H54 (cell line): ENCODE measurements at regions not wholly inside any gene's neighbourhood (a gene's known extent, or its start where the extent isn't known, plus 50 kb on each side); places are given as distances from the start of the nearest gene placed in this dataset.

ENCODE experiments used
- DNase-seq: peaks from one replicate; pipeline ENCODE4 v3.0.0; 2011; ENCODE audit warnings: low spot score, mixed read lengths; ENCODE audit not compliant: insufficient read length
- FAIRE-seq: peaks from 3 replicates; lab custom pipeline; 2011; peaks lifted over from hg19 to GRCh38; lab: Jason Lieb, UNC
- POLR2A ChIP-seq: IDR thresholded peaks from 2 replicates; pipeline ENCODE4 v1.6.1; 2011; ENCODE audit warnings: low read depth, mild to moderate bottlenecking, low read length

DNA sequence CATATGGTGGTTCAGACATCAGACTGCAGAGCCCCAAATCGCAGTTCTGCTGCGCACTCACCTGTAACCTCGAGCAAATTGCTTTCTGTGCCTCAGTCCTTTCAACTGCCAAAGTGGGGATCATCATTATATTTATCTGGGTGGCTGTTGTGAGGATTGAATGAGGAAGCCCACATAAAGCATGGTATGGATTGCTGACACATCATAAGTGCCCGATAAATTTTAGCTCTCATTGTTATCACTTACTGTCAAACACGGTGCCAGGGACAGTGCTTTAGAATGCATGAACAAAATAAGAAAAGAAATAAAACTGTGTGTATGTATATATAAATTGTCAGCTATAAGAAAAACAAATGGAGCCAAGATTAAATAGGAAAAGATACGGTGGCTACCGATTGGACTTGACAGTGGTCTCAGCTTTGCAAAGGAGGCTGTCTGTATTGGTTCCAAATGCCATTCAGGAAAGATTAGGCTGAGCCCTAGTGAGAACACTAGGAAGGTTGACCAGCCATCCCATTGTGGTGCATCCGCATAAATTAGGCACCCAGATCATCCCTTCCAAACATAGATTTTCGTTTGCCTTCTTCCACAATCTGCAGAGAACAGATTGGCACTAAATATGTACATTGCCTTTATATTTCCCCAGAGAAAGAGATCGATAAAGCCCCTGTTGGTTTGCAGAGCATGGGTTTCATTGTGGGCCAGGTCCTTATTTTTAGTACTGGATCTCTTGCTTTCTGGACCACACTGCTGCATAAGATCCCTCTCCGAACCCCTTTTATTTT, 91.8 kb upstream of the KAZN start:
- FAIRE-seq (no peak), DNase-seq (no peak)
- TF ChIP-seq POLR2A = no peak

DNA sequence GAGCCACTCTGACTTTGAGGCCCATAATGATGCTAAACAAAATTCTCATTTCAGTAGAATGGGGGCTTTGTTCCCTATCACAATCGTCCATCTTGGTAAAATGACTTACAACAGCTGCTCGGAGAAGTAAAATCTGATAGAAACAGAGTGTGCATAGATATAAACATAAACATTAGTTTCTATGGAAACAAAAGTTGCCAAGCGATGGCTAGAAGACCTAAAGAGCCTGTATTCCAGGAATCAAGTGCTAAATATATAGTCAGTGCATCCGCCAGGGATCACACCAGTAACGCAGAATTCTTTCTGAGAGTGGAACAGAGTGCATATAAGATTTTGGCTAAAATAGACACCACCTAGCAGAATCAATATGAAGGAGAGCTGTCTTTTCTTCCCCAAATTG, 91.2 kb upstream of the KAZN start:
- TF ChIP-seq POLR2A = no peak
- FAIRE-seq (no peak), DNase-seq (no peak)

DNA sequence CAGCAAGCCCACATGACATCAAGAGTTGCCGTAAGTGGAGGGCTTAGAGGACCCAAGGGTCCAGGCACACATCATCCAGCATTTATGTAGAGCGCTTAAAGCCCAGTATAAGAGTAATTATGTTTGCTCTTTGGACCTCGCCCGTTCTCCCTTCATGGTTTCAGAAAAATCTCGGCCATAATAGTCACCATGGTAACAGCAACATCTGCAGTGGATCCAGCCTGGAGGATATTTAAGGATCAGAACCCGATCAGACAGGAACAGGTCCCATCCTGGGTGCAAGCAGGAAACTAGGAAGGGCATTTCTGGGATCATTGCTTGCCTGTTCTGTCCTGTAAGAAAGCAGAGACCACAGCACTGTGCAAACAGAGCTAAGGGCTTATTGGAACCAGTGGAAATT, 89.9 kb upstream of the KAZN start:
- no peak for TF ChIP-seq POLR2A
- FAIRE-seq = no peak
- DNase-seq = no peak

DNA sequence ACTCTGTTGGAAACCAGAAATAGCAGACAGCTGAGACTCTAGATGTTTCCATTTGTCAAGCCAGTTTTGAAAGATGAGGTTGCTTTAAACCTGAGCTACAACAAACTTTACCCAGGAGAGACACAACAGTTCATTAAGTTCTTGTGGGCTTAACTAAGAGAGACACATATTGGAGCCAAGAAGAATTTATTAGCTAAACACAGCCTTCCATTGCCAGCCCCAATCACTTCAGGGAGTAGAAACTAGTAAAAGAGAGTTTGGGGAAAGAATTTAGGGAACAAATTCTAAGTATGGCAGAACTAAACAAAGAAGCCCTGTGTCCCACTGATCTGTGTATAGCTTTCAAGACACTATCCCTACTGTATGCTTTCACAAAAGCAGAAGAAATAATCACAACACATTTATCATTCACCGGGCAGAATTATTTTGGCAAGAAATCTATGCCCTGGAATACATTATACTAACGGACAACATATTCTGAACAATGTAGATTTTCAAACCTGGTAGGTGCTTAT, 87.3 kb upstream of the KAZN start:
- DNase-seq (no peak), FAIRE-seq (no peak)
- no peak for TF ChIP-seq POLR2A

DNA sequence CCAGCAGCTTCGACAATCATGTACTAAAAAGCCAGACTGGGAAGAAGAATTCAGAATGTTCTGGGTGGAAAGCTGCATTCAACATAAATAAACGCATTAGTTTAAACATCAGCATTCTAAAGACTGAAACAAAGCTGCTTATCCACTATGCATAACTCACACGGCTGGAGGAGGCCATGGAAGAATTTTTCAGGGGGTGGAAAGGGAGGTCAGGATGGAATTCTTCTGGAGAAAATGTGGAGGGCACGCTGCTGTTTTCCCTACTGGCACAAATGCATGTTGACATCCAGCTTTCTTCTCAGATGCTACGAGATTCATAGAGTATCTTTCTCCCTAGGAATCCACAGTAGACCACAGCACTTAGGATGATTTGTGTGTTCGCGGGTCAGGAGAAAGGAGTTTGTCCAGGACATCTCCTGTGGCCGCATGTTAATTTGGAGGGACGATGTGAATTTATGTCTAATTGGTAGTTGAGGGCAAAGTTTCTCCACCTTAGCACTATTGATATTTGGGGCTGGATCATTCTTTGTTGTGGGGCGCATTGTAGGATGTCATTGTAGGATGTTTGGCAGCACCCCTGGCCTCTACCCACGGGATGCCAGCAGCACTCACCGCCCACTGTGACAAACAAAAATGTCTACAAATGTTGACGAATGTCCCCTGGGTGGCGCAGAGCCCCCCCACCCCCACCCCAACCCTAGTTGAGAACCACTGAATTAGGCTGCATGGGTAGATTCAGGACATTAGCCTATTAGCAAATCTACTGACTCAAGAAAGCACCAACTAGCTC, 86.5 kb upstream of the KAZN start:
- DNase-seq = no peak
- no peak for FAIRE-seq
- TF ChIP-seq POLR2A = no peak

DNA sequence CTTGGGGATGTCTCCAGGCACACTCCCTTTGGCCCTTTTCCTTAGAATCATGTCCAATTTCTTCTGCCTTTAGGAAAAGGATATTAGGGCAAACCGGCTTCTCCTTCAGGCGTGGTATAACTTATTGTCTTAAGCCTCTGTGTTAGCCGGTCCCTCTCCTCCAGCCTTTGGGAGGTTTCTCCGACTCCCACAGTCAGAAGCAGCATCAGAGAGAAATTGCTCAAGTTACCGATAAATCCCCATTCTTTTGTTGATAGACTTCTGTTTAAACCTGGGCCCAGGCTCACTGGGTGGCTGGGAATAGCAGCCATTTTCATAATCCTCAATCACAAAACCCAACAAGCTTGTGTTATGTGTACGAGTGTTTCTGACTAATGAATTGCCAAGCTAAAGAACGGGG, 85.4 kb upstream of the KAZN start:
- FAIRE-seq (no peak), DNase-seq (no peak)
- TF ChIP-seq POLR2A = no peak

DNA sequence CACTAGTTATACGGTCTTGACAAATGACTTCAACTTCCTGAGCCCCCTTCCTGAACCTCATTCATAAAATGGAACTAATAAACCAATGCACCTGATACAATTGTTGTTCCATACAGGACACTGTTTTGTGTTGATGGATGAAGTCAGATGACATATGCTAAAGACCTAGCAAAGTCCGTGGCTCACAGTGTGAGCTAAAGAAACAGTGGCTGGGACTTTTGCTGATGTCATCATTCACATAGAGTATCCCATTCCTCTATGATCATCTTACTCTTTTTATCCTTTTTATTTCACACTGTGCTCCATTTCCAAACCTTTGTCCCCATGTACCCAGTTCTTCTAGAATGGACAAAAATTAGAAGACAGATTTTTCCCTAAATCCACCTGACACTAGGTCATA, 83.7 kb upstream of the KAZN start:
- DNase-seq = no peak
- TF ChIP-seq POLR2A = no peak
- FAIRE-seq = no peak

DNA sequence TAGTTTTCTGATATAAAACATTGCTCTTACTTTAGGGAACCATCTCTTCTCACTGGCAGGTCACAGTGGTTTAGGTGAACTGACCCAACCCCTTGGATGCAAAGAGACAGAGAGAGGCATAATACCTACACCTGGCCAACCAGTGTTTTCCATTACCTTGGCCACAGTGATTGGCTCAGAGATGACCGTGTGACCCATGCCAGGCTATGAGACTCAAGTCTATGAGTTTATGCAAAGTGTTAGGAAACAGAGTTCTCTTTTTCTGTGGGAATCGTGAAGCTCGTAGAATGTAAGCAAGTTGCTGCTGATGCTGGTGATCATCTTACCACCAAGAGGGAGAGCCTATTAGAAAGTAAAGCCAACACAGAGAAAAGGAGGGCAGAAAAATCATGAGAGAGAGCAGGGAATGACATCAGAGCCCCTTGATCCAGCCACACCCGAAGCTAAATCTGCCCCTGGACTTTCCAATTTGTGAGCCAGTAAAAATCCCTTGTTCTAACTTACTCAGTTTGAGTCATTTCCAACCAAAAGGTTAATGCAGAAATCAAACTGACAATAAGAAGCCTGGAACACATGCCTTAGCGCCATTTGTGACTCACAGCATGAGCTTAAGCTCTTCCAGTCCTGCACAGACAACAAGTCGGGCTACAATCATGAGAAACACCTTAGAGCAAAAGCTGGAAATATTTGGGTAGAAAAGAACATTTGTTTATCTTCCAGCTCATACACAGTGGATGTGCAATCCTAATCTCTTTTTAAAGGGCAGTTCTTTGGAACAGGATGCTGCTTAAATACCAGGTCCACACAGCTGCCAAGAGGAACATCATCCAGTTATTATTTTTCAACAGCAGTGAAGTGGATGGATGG, 81.3 kb upstream of the KAZN start:
- FAIRE-seq (peak; percentile 67), DNase-seq (peak; percentile 15)
- no peak for TF ChIP-seq POLR2A

DNA sequence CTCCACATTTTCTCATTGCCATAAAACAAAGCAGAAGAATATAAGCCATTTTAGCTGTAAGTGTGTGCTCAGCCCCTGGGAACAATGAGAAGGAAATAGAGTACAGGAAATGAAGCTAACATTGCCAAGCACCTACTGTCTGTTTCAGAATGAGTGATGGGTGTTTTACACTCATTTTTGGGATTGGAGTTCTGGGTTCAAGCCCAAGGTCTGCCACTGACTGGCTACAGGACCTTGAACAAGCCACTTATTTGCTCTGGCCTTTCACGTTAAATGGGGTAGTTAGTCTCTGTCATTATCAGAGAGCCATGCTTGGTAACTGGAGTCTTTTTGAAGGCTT, 80.7 kb upstream of the KAZN start:
- no peak for DNase-seq
- TF ChIP-seq POLR2A = no peak
- FAIRE-seq = no peak

DNA sequence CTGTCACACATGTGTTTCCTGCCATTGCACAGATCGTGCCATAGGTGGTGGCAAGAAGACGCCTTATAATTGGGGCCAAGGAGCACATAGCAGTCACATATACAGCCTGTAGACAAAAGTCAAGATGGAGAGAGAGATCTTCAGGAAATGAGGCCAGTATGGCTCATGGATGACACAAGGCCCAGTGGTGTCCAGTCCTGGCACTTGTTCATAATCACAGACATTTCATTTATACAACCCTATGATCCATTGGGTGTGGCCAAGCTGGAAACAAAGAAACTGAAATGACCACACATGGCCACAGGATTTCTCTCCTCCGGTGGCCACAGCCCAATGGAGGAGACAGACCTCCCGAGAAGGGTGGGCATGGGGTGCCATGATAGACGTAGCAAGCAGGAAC, 78.5 kb upstream of the KAZN start:
- TF ChIP-seq POLR2A = no peak
- no peak for DNase-seq
- FAIRE-seq = no peak

DNA sequence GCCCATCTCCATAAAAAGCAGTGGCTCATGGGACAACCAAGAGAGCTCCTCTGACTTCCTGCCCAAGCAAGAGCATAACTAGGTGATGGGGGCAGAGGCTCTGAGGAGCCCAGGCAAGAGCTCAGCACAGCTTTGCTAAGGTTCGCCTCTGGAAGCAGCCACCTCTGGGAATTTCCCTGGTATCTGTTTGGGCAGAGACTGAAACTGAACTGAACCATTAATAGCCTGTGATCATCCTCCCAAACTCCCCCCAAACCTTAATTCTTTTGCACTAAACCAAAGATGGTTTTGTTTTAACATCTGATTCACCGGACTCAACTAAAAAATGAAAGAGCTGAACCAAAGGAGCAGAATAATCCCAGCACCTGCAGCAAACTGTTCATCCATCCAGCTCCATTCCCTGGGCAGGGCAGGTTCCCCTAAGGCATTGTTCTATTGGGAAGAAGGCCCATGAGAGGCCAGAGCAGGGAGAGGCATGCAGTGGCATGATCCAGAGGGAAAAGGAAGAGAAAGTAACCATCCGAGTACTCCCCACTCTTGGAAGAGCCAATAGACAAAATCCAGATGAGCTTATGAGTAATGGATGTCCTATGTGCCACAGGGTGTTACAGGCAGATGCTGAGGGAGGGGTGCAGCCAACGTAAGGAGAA, 77.8 kb upstream of the KAZN start:
- no peak for DNase-seq
- no peak for FAIRE-seq
- TF ChIP-seq POLR2A = no peak

DNA sequence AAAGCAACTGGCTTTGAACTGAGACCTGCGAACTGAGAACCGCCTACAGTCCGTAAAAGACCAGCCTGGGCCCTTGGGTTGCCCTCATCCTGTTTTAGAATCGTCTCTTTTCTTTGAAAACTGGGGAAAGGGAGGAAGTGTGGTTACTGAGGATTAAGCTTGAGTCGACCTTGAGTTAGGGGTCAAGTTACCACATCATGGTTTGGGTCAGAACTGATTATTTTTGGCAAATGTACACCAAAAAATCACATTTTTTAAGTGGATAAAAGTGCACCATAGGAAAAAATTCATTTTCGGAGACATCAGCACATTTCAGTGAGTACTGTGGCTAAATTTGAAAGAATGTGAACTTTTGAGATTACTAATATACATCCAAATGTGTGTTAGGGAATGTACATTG, 76.9 kb upstream of the KAZN start:
- DNase-seq = no peak
- FAIRE-seq = no peak
- TF ChIP-seq POLR2A = no peak

DNA sequence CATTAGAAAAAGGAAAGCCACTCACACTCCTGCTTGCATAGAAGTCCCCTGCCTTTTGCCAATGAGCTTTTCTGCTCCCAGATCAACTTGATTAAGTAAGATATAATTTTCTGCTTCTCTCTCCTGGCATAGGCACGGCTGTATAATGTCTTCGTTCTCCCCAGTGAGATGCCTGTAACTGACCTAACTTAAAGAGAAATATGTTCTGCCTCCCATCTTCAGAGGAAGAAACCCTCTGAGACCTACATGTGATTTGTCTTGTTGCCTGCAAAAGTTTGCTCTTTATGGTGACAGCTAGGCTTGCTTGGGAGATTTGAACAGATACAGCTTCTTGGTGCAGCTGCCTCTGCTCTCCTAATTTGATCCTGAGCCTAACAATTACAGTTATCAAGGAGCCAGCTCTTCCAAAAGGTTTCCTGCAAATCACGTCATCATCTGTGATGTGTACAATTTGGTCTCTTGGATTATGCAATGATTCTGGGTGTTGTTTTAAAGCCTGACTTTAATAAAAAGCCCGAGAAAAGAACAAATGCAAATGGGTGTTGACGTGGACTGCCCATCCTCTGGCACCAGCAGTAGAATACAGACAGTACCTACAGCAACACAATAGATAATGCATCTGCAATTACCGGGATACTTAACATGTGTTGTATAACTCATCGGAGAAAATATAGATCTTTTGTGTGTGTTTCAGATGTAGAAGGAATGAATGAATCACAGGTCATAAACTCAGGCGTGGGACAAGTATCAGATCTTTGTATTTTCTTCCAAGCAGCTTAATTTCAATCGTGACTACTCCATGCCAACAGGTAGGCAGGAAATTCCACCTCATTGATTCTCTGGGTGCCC, 76.2 kb upstream of the KAZN start:
- DNase-seq = no peak
- no peak for TF ChIP-seq POLR2A
- no peak for FAIRE-seq

DNA sequence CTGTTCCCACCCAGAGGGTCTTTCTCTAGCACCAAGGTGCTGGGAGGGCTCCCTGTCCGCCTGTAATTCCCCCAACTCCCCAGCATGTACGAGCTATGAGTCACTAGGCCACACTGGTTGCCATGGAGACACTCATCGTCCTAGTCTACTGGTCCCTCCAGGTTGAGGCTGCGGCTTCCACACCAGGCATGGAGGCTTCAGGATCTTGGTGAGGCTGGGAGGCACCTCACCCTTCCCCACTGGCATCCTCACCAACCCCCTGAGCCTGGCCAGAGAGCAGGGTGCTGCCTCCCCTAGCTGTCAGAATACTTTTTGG, 75.6 kb upstream of the KAZN start:
- DNase-seq = peak; percentile 63

More for the DNA sequence above, 75.6 kb upstream of the KAZN start:
- FAIRE-seq = peak; percentile 70
- TF ChIP-seq POLR2A = no peak
